HG03460 (cell line): ENCODE measurements at regions not wholly inside any gene's neighbourhood (a gene's known extent, or its start where the extent isn't known, plus 50 kb on each side); places are given as distances from the start of the nearest gene placed in this dataset.

Experiments used
- ATAC-seq: cut with Tn5 transposase; IDR thresholded peaks from one replicate; pipeline ENCODE4 v1.9.1; 2021; ENCODE audit not compliant: unreplicated experiment

DNA sequence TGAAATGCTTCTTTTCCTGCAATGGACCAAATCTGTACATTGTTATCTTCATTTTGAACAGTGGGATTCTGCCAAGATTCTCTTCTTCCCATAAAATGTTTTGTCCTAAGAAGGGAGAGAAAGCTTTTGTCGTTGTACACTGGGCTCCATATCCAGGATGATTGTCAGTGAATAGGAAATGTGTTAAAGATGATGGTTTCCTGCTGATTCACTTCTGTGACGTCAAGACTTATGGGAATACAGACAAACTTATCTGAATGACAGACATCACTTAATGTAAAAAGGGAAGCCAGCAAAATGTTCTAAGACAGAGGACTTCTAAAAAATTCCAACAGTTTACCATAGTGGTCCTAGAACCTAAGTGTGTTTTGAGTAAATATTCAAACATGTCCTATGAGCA lies 53.7 kb upstream of the HPF1 start:
- no peak for ATAC-seq

DNA sequence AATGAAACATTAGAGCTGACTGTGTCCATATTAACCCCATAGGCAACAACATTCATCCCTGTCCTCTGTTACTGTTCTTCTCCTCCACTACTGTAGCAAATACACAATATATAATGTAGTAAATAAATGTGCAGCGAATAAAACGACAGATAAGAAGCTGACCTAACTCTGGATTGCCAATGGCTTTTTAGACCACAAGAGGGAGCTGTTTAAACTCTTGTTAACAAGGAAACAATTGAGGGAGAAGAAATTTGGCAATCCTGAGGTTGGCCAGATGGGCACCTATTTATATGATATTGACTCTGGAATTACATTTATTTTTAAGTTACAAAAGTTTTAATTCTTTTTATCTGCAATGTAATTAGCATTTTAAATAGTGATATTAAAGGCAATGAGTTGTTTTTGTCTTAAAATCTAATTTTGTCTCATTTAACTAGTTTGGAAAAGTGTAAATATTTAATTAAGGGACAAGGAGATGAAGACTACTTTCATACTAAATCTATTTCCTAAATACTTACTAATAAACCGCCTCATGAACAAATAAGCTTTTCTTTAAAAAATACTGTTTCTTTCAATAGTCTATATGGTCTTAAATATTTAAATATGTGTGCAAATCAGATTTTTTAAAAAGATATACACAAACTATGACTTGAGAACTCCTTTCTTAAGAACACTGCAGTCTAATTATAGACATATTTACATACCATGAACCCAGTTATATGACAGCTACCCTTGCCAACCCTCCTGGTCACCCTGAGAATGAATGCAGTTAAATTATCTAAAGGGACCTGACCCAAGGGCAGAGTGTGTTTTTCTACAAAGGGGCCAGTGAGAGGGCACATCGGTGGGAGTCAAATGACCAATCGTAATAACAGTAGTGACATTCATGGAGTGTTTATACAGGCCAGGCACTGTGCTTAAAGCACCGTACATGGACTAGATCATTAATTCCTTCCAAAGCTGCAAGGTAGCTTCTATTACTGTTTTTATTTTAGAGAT lies 52.9 kb upstream of the HPF1 start:
- peak; percentile 72 for ATAC-seq

DNA sequence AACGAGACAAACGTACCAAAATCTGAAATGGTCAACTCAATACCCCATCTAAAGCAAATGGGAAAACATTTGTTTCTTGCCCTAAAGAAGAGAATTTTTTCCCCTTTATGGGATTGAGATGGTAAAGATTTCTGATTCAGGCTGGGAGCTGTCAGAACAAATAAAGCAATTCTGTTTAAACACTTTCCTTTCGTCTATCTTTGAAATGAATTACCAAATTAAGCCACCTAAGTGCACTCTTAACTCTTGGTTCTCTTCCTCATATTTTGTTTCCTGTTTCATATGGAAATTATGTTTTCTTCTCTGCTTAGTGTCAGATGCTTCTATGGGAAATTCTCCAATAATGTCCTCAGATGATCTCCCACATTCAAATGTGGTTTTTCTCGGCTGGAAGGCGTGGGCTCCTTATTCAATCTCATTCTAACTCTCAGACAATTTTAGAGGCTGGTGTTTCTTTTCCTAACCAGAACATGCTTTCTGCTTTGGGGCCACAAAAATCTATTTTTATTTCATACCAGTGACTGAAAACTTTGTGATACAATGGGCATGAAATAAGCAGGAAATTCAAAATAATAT lies 50.3 kb upstream of the HPF1 start:
- ATAC-seq: no peak
